A172 (cell line): ENCODE measurements at regions not wholly inside any gene's neighbourhood (a gene's known extent, or its start where the extent isn't known, plus 50 kb on each side); places are given as distances from the start of the nearest gene placed in this dataset.

Source experiments
- DNase-seq: peaks from one replicate; pipeline ENCODE4 v3.0.0-alpha.2; 2015; ENCODE audit warnings: low spot score

DNA sequence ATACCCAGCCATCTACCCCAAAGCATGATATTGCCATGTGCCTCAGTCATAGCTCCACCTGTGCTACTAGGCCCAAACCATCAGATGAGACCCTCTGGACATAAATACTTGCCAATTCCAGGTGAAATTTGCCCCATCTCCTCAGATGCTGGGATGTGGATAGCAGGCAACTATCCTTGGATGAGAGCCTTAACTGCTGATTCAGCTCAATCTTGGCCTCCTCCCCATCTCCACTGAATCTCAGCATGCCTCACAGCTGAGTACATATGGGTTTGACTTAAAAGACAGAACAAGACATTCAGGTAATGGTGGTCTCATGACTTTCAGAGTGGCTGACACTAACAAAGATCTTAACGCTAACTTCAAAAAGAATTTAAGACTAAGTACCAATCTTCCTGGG, 50.8 kb upstream of the KLHL13 start:
- DNase-seq = no peak

DNA sequence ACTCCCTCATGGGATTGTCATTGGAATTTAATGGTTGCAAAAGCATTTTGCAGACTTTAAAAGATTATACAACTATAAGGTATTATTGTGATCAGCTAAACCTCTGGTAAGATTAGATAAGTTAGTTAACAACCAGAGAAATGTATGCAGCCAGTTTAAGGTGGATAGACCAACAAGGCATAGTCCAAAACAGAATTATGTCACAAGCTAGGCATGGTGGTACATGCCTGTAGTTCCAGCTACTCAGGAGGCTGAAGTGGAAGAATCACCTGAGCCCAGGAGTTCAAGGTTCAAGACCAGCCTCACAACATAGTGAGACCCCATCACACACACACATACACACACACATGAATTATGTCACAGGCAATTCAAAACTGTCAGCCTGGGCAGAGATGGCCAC, 54.7 kb upstream of the KLHL13 start:
- no peak for DNase-seq

DNA sequence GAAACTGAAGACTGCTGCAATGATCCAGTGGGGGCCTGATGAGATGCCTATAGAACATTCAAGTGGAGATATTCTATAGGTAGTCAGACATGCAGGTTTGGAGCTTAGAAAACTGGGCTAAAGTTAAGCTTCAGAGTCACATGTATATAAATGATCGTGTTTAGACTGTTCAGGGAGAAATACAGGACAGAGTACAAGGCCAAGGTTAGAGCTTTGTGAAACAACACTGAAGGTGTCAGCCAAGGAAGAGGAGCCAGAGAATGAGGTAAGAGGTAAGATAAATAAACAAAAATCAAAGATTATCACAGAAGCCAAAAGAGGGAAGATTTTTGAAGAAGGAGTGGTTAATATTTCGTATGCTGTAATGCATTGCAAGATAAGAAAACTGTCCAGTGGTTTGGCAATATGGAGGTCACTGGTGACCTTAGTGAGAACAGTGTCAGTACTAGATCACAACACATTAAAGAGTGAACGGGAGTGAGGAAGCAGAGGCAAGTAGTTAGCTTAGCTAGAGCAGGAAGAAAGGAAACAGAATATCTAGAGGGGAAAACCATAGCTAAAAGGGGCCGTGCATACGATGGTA, 58.0 kb upstream of the KLHL13 start:
- DNase-seq = no peak

DNA sequence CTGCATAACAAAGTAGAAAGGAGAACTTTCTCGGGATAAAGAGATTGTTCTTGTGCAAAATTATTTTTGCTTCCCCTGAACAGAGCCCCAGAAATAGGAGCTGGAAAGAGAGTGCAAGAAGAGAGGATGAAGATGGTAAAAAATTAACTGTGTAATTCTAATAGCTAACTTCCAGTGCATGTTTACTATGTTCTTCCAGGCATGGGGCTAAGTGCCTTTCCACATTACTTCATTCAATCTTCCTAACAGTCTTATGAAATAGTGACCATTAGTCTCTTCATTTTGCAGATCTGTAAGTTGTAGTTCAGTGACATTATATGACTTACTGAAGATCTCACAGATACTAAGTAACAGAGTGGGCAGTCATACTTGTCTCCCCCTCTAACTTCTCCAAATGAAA, 61.1 kb upstream of the KLHL13 start:
- DNase-seq = no peak

DNA sequence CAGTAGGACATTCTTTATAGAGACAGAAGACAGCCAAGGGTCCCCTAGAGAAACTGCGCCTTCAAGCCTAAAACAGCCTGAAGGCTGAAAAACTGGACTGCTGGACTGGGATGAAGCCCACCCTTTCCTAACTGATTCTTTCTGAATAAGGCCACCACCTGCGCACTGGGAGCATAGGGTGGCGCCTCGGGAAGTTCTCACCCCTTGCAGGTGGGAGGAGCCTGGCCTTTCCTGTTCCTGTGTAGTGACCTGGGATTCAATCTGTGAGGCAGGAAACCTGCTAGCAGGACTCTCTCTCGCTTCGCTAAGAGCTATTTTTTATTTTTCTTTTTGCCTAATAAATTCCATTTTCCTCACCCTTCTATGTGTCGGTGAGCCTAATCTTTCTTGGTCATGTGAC, 61.8 kb upstream of the KLHL13 start:
- no peak for DNase-seq

DNA sequence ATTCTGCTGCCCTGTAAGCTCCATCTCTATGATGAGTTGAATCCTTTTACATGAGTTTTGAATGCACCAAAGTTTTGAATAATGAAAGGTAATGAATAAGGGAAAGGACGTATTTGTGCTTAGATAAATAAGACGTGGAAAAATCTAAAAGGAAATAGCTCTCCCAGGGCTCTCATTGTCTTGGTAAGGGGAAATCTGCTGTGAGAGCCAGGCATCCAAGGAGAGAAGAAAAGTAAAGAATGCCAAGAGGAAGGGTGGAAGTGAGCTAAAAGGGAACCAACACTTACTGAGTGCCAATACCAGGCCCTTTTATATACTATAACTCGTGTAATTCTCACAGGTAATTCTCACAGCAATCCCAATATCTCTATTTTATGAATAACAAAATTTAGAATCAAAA, 62.6 kb upstream of the KLHL13 start:
- DNase-seq = no peak

DNA sequence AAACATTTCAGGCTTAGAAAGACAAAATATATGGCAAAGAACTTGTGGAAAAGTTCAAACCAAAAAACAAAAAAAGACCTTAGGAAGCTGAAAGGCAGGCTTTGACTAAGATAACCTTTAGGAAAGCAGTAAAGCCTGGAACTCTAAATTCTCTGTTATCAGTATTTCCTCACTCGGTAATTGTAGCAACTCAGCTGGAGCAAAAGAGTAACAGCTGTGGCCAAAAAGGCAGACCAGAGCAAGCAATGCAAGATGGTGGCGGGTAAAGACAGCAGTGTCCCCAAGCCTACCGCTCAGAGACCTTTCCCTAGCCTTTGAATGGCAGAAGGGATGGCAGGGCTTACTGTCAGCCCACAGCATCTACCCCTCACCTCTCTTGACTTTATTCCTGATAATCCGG, 63.1 kb upstream of the KLHL13 start:
- DNase-seq = no peak

DNA sequence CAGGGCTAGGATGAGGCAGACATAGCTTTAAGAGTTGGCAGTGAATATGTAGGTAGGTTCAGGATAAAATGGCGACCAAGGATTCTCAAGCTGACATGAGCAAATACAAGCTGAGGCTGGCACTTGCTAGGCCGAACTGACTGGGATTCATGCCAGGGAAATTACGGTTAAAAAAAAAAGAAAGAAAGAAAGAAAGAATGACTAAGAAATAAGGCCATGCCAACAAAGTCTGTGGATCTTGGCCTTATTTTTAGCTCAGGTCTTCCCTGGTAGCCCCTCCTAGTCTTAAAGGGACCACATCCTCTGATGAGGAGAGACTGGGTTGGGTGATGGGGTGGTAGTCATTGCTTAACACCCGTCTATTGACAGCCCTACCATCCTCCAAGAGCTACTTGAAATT, 64.4 kb upstream of the KLHL13 start:
- DNase-seq = peak; percentile 0

DNA sequence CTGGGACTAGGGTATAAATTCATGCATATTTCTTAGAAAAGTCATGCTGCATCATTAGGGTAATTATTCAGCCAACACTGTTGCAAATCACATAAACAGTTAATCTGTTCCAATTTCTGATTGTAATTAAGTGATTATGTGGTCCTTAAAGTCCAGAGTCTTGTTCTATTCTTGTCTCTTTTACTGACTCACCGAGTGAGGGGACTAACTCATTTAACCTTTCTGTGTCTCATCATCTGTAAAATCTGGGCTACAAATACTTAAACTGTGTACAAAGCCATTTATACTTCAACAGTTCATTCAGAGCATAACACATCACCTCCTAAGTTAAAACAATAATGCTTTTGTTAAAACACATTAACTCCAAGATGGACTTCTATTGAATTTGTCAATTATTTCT, 65.4 kb upstream of the KLHL13 start:
- no peak for DNase-seq

DNA sequence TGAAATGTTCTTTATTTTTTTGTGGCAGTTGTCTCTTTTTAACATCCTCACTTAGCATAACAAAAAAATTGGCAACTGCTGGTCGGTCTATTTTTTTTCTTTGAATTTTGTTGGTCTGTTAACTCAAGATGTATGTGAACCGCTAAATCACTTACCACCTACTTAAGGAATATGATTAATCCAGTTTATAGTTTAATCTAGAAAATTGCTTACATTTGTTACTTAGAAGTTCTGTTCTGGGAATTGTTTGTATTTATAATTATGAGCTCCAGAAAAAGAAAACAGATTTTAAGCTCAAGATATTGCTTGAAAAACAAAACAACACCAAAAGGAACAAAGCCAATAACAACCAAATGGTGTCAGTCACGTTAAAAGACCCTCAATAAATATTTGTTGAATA, 66.1 kb upstream of the KLHL13 start:
- no peak for DNase-seq

DNA sequence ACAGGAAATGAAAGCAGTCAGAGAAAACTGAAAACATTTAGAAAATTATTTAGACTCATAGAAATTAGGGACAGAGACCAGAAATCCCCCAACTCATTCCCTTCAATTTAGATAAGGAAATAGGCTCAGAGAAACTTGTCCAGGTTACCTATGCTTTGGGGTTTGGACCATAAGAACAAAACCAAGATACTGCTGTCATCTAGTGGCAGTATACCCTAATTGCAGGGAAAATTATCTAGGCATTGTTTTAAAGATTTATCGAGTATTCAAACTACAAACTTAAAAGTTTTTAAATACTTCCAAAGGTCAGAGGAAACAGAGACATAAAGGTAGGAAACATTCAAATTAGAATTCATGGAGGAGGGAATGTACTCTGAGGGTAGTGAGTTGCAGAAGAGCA, 67.0 kb upstream of the KLHL13 start:
- no peak for DNase-seq

DNA sequence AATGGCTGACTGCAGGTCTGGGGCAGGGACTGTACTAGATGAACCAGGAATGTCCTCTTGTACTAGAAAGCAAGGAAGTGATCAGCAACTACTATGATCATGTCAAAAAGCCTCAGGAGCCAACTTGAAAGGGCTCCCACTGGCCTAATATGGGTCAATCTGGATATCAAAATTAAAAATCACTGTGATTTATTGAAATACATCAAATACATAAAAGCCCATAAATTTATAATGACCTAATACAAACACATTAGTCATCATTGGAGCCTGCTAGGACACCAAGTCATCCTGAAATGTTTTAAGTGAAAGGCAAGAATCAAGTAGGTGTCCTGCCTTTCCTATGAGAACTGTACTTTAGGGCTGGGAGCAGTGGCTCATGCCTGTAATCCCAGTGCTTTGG, 70.5 kb upstream of the KLHL13 start:
- no peak for DNase-seq

DNA sequence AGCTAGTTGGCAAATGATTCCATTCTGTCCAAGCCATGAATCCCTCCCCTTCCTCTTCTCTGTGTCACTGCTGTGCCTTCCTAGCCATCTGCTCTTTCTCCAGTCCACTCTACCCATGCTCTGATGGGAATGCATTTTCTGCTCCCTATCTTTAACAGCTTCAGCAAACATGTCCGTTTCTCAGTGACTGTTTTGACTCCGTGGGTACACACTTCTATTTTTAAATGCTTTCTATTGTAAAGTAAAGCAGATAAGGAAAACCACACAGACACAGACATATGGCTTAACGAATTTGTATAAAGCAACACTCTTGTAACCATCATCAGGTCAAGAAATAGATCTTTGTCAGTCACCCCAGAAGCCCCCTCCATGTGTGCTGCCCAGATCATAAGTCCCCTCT, 72.4 kb upstream of the KLHL13 start:
- no peak for DNase-seq

DNA sequence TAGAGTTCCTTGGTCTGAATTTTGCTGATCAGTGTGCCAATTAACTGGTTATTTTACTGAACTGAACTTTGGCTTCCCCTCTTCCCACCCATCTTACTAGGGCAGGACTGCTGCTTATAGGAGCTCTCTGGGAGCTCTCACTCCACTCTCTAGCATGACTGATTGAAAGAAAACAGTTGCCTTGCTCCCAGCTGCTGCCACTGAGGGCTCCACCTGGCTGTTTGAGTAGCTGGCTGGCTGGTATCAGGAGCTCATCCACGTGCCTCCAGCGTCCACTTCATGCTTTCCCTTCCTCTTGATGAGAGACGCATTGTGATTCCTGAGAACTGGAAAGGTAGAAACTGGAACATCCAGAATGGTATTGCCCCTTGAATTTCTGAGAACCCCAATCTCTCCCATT, 73.0 kb upstream of the KLHL13 start:
- no peak for DNase-seq

DNA sequence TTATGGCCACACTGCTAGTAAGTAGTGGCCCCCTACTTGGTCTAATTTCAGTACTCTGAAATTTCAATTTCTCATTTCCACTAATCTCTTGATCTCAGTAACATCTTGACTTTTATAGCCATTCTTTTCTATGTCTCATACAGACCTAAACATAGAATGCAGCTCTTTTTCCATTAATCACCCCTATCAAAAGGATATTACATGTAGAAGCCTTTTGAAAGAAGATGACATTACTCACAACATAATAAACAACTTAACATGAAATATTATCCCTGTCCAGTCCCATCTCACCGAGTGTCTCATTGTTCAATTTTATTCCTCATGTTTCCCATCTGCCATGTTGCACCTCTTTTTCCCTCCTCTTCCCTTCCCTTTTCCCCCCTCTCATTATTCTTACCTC, 81.1 kb upstream of the KLHL13 start:
- no peak for DNase-seq

DNA sequence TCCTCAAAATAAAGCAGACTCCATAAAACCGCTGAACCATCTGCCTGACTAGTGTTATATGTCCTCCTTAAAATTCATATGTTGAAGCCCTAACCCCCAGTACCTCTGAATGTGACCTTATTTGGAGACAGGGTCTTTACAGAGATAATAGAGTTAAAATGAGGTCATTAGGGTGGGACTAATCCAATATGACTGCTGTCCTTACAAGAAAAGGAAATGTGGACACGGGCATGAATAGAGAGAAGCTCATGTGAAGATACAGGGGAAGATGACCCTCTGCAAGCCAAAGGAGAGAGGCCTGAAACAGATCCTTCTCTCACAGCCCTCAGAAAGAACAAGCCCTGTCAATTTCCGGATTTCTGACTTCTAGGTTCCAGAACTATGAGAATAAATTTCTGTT, 82.0 kb upstream of the KLHL13 start:
- DNase-seq = no peak

DNA sequence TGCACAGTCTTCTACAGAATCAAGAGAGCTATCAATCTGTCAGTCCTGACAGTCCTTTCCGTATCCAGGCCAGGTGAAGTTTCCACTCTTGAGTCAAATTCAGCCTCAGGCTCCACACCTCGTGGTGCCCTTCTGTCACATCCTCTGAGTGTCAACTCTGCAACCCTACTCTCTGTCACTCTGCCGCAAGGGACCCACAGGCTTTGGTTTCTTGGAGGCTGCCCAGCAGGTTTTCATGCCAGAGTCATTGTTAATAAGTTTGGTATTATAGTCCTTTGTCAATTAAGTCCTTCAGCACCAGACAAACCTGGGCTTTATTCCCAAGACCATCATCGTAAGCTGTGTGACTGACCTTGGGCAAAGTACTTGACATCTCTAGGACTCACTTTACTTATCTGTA, 83.4 kb upstream of the KLHL13 start:
- DNase-seq = no peak

DNA sequence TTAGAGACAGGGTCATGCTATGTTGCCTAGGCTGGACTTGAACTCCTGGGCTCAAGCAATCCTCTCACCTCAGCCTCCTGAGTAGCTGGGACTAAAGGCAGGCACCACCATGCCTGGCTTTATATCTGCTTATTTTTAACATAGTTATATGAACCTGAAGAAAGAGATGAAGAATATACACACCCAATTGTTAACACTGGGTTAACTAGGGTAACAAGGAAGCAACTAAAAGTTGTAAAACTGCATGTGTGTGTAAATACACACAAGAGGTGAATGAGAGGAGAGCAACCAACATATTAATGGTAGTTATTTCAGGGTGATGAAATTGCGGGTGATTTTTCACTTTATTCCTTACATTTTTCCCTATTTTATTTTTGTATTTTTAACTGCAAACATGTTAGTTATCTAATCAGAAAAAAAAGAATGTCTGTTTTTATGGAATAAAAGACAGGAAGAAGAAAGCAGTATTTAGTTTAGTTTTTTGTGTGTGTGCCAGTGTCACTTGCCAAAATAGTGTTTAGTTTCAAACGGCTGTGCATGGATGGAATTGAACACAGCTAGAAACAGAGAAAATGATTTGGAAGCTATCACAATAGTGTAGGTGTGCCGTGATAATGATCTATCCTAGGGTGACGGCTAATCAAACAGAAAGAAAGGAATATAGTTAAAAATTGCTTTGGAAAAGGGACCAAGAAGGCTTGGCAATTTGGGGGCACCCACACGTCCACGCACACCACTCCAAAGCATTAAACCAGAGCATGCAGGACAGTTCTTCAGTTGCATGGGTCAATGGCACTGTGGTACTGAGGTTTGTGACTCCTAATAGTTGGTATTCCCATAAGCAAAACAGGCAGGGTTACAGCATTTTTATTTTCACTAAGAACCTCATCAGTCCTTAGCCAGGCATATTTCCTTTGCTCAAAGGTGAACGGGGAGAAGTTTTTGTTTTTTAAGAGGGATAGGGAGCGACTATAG, 89.1 kb upstream of the KLHL13 start:
- no peak for DNase-seq

DNA sequence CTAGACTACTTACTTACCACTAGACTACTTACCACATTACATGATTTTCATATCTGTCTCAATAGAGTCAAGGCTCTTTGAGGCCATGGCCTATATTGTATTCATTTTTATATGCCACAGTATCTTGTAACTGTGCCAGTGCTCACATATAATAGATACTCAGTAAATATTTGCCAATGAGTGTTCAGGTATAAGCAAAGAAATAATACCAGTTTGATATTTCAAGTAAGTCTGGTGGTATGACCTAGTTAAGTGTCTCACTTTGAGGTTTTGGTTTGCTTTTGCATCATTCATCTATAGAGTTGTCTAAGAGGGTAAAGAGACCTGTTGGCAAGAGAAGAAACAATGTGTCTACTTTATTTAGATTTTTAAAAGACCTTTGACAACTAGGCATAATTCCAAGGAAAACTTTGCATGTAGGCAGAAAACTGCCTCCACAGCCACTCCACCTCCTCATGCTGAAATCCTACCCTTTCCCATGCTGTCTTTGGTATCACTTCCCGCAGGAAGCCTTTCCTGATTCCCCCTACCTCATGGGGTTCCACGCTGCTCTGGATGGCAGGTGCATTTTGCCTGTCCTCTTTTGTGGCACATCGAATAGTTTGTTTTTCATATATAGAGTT, 91.3 kb upstream of the KLHL13 start:
- no peak for DNase-seq

DNA sequence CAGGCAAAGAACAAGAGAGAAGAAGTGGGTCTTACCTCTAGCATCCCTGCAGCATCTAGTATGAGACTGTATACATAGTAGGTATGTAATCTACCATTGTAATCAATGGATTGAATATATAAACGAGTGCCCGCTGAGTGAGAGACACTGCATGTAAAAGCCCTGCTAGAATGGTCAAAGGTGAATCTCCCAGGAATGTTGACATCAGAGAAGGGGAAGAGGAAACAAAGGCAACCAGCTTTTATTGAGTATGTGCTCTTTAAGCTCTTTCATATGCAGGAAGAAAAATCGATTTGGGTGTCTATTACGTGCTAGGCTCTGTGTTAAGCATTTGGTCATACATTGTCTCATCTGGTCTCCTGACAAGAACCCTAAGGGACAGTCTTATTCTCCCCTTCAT, 91.9 kb upstream of the KLHL13 start:
- no peak for DNase-seq

DNA sequence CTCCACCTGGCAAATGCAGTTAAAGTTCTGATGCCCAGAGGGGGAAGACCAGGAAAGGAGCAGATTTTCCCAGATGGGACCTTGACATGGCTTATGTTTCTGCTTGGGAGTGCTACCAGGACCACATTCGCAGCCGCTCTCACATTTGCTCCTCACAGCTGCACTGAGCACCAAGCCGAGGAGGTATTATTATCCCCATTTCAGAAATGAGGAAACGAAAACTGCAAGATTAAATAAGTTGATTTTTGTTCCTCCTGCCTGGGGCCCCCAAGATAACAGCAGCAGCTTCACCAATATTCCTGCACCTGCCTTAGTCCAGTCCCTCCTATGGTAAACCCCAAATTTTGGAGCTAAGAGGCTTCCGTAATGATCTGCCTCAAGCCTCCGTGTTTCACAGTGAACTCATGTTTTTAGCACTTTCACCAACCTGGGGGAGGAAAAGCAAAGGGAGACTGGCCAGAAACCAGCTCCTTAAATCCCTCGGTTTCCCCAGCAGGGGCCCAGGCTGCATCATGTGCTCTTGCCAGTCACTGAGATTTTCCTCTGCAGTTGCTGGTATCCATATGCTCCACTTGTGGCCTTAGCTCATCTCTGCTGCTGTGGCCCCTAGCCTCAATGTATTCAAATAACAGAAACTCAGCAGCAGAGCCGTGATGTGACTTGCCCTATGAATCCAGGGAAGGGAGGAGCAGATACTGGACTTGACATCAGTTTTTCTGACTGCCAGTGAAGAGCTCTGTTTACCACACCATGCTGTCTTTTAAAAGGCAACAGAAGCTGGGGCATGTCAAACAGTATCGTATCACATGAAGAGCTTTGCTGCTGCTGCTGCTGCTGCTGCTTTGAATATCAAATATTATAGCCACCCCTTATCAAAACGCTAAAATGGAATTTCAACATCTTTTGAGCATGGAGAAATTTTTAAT, 95.5 kb upstream of the KLHL13 start:
- DNase-seq = no peak

DNA sequence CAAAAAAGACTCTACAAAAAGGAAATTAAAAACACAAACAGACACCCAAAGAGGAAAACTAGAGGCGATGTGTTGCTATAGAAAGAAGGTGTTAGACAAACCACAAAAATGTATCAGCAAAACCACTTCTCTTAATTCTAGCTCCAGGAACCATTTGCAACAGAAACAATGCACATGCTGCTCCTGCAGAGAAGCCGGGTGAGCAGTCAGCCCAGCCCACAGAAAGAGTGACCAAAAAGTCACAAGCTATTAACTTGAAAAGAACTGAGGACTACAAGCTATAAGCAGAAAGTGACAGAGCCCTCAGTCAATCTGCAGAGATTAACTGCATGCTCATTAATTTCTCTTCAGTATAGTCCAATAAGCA, 96.2 kb upstream of the KLHL13 start:
- no peak for DNase-seq
